GM21717 (cell line): ENCODE measurements at regions not wholly inside any gene's neighbourhood (a gene's known extent, or its start where the extent isn't known, plus 50 kb on each side); places are given as distances from the start of the nearest gene placed in this dataset.

ENCODE experiments used
- ATAC-seq: cut with Tn5 transposase; IDR thresholded peaks from one replicate; pipeline ENCODE4 v1.9.1; 2021; ENCODE audit warnings: mild to moderate bottlenecking, moderate library complexity; ENCODE audit not compliant: unreplicated experiment

DNA sequence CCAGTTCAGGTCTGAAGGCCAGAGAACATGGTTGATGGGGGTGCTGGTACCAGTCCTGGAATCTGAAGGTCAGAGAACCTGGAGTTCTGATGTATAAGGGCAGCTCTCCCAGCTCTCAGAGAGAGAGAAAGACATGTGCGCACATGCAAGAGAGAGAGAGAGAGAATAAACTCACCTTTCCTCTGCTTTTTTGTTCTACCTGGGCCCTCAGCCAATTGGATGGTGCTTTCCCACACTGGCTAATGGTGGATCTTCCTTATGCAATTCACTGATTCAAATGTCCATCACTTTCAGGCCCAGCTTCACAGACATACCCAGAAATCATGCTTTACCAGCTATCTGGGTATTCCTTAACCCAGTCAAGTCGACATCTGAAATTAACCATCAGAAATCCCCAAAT lies 377.7 kb upstream of the MEX3C start:
- ATAC-seq, result no peak

DNA sequence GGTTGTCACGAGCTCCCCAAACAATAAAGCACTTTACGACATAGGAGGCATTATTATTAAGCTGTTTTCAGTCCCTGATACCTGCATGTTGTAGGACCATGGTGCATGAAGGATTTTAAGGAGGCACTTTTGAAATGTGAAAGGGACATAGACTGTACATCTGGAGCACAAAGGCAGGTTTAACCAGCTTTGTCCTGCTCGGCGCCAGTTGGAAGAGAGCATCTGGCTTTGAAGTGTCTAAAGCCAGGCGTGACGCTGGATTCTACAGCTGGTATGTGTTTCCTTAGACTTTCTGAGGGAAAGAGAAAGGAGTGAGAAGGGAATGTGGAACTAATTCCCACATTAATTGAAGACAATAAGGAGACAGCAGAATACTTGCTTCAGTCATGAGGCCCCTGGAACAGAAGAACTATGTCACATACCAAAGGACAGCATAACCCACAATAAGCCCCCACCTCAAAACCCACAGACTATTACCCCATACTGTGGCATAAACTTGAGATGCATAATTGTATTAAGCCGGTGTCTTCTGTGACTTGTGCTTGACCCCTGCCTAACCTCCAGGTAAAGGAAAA lies 381.0 kb upstream of the MEX3C start:
- ATAC-seq, result no peak

DNA sequence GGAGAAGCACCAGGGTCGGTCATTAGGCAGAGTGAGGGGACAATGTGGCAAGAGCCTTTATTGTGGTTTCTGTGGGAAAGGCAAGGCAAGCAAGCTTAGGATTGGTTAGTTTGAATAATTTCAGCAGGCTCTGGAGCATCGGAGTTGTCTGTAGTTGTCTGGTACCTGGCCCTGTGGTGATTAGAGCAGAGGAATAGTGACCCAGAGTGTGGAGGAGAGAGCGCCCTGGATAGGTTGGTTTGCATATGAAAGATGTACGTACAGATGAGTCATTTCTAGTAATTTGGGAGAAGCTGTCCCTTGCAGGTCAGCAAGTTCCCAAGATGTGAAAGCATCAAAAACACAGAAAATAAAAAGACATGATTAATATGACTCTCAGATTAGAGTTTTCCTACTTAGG lies 383.1 kb upstream of the MEX3C start:
- ATAC-seq, result no peak

DNA sequence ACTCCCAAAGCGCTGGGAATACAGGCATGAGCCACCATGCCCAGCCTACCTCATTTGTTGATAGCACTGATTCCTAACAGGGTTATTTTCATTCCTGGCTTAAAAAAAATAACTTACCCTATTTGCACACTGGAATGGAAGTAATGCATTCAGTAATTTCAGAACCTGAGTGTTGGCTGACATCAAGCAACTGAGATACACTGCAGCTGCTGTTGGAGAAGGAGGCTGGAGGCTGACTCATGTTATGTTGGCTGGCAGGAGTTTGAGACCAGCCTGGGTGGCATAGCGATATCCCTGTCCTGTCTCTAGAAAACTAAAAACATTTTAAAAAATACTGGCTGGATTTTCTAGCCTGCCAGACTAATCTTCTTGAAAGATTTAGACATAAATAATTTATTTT lies 385.1 kb upstream of the MEX3C start:
- no peak for ATAC-seq

DNA sequence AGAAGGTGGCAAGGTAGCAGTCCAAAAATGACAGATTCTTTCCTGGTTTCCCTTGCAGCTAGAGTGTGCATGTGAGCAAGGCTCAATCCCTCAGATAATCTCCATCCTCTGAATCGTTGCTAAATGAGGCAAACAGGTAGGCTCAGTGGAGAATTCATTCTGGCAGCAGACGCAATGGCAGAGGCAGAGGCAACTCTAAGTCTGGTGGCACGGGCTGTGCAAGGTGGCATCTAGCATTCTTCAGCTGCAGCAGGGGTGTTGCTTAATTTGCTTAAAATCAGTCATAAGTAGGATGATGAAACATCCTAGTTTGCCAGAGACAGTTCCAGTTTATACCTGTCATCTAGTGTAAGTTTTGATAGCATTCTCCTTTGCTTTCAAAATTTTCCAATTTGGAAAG lies 391.1 kb upstream of the MEX3C start:
- ATAC-seq, result no peak

DNA sequence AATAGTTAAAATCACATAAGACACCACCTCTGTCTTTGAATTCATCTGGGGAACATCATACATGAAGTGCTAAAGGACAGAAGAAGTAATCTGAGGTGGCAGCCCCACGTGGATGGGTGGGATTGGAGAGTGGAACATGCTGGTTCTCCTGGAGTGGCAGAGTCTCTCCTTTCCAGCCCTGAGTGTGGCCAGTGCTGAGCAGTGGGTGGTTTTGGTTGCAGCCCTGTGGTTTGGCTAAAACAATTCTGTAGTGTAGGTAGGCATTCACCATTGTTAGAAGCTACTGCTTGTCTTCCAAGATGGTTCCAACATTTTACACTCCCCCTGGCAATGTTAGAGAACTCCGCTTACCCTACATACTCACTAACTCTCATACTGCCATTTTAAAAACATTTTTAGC lies 396.4 kb upstream of the MEX3C start:
- ATAC-seq, result no peak

DNA sequence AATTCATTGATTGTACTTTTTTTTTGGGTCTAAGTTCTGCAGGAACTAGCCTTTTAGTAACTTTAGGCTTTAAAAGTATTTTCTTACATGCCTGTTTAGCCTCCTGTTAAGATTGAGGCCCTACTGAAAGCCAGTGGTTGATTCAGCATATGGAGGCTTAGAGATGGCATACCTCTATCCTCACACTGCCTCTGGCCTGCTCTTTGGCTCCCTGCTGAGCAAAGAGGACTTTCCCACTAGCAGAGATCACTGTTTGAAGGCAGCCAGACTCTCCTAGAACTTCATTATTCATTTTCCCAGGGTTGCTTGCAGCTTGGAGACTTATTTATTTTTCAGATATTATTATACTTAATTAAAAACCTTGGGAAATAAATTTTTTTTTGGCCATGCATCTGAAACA lies 405.6 kb upstream of the MEX3C start:
- no peak for ATAC-seq

DNA sequence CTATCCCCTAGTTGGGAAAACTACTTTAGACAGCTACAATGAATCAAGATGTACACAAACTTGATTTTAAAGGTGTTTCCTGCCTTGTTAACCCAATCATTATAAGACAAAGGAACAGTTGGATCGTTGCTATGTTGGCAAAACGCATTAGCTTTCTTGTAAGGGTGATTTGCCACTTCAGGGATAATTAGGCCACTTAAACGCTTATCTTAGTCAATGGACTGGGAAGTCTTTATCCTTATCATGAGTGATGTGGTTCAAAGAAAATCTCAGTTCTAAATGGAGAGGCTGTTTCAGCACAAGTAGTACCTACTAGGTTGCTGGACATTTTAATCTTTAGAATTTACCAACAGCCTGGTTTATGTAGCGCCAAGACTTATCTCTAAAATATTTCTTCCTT lies 406.1 kb upstream of the MEX3C start:
- ATAC-seq, result no peak

DNA sequence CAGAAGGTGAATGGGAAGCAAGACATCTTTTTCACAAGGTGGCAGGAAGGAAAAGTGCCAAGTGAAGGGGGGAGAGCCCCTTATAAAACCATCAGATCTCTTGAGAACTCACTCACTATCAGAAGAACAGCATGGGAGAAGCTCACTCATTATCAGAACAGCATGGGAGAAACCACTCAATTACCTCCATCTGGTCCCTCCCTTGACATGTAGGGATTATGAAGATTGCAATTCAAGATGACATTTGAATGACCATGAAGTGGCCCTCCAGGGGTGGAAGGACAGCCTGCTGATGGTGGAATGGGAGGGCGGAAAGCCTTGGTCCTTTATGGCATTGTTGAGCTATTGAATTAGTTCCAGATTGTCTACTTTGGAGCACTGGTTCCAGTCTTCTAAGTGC lies 413.0 kb upstream of the MEX3C start:
- no peak for ATAC-seq

DNA sequence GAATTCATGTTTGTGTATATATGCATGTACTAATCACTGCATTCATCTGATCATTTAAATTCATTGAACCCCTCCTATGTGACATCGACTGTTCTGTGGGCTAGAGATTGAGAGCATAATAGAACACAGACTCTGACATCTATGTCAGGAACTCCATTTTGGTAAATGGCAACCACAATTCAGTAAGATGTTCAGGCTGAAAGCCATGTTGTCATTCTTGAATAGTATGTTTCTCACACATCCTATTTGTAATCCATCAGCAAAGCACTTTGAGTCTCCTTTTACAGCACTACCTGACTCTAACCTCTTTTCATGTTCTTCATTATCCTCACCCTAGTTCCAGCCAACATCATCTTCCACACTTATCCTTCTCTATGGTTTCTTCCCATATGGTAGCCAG lies 413.8 kb upstream of the MEX3C start:
- ATAC-seq, result no peak

DNA sequence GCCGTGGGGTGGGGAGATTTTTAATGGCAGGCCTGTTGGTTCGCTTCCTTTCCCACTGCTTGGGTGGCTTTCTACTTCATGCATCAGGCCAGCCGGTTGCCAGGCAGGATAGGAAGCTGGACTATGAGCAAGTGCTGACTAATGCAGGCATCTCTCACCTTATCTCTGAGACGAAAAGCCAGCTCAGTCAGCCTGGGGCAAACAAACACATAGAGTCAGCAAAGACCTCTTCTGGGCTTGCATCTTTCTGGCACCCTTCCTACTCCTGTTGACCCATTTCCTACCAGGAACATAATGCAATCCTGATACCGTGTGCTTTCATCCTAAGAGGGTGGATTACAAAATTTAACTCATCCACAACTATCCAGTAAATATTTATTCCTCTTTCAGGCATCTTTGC lies 416.6 kb upstream of the MEX3C start:
- ATAC-seq, result no peak

DNA sequence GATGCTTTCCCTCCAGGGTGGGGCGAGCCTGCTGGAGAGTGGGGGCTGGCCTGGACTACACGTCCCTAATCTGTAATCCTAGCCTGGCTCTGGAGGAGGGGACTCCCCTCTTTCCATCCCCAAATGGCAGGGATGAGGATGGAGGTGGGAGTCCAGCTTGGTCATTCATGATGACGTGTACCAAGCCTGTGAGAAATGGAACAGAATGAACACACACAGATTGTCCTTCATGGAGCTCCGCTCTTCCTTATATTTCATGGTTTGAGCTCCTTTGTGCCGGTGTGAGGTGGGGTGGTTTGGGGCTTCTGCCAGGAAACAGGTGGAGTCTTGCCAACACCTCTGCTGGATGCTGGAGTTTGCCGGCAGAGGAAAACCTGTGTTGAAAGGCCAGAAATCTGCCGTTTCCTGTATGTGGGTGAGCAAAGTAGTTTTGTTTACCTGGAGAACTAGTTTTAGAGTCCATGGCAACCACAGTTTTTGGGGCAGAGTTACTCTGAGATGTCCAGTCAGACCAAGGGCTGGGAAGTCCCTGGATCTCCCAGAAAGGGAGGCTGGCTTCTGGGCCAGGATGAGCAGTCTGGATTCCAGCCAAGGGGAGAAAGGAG lies 417.6 kb upstream of the MEX3C start:
- ATAC-seq, result no peak

DNA sequence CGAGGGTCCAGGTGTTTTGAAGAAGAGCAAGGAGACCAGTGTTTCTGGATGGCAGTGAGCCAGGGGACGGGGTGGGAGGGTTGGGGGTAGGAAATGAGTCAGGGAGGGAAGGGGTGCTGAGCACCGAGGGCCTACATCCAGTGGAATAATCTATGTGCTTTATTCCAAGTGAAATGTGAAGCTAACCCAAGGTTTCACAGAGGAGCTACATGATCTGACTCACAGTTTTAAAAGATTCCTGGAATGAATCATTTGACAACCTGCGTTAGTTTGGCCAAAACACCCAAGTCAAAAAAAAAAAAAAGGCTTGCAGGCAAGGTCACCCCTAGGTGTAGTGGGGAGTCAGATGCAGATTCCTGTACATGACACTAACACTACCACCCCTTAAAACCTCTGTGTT lies 419.7 kb upstream of the MEX3C start:
- no peak for ATAC-seq

DNA sequence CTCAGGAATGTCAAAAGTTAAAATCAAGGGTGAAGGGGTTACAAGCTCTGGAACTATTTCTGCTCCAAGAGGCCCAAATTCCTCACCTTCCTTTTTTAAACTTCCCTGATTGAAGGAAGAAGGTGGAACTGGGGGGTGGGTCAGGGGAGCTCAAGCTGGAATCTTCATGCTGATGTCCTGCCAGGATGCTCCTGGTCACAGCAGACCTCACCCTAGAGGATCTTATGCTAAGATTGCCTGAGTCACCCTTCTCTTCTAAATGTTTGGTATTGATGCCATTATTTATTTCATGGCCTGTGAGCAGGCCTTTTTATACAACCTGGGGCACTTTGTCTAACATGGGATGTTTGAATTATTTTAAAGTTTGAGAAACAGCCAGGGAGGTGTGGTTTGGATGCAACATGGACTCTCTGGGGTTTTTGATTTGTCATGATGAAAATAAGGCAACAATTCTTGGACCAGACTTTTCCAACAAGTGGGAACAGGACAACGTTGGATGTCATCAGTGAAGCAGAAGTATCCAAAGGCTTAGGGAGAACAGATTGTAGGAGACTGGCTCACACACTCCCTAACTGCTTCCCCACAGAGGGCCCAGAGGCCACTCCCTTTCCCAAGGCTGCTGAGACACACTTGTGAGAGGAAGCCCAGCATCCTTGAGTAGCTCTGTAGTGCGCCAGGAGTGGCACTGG lies 420.2 kb upstream of the MEX3C start:
- no peak for ATAC-seq

DNA sequence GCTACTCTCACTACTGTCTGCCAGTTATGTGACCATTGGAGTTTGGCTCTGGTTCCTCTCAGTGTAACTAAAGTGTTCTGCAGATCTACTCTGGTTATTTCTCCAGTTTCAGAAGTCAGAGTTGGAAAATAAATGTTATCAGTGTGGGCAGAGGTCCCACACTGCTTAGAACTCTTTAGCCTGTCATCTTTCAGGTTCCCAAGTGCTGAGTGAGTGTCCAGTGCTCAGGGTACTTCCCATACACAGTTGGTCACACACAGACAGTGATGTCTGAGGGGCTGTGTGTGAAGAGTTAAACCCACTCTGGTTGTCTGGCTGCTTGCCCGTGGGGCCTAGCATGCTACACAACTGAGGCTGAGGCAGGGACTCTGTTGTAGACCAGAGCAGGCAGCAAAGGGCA lies 421.8 kb upstream of the MEX3C start:
- no peak for ATAC-seq

DNA sequence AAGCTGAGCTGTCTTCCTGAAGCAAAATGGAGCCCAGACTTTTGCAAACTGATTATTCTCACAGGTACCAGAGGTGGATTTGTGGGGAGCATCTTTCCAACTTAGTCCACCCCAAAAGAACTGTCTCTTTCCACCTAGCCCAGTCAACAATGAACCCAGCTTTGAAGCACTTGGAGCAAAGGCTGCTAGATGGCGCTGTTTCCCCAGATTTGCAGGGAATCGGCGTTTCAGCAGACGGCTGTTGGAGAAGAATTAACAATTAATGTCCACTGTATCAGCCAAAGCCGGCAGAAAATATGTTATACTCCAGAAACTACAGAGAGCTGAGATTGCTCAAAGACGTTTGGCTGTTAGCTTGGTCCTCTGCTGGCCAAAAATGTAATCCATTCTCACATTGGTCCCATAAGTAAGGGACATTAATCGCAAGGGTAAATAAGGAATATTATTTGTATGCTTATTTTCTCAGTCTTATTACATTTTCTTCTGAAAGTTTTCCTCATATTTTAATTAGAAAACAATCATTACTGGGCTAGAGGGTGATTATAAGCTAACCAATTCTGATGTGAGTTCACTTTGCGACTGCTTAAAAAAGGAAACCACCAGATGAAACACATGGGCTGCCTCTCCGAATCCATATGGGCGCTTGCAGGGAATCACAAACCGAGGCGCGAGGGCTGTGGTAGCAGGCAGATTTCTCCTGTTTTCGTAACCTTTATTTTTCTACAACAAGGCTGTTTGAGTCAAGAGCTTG lies 423.8 kb upstream of the MEX3C start:
- ATAC-seq, result no peak

DNA sequence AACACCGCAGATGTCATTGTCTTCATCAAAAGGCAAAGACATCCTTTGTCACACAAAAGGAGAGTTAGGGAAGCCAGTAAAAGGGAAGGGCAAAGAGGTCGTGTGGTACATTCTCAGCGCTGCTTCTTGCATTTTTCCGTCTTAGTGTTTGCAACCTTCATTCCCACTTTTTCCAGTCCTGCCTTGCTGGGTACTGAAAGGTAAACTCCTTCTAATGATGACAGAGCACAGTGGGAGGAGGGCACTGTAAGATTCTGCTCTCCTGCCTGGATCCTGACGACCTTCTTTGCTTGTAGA lies 424.3 kb upstream of the MEX3C start:
- ATAC-seq, result no peak

DNA sequence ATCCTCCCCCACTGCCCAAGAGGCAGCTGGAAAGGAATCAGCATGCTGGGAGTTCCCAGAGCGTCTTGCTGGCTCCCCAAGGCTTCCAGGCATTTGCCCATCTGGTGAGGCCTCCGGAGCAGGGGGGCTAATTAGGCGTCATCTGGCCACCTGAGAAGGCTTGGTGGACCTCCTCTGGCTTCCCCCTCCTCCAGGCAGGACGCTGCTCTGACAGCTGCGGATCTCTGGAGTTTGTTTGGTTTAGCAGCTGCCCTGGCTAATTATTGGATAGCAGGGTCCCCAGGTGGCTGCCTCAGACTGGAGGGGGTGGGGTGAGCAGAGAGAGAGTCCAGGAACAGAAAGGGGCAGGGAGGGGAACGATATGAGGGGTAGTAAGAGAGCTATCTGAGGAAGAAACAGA lies 425.2 kb upstream of the MEX3C start:
- no peak for ATAC-seq

DNA sequence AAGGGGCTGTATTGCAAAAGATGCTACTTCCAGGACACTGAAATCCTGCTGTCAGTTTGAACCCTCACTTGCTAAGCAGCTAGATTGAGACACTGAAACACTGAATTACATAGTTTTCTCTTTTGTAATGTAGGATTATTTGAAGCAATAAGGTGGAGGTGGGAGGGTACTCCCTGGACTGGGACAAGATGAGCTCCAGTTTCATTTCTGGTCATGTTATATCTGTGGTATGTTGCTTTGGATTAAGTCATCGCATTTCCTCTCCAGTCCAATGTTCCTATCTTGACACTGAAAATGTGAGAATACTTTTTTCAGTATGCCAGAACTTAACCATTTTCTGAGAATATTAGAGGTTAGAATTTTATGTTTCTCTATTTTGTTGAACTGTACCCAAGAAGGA lies 426.2 kb upstream of the MEX3C start:
- ATAC-seq, result no peak

DNA sequence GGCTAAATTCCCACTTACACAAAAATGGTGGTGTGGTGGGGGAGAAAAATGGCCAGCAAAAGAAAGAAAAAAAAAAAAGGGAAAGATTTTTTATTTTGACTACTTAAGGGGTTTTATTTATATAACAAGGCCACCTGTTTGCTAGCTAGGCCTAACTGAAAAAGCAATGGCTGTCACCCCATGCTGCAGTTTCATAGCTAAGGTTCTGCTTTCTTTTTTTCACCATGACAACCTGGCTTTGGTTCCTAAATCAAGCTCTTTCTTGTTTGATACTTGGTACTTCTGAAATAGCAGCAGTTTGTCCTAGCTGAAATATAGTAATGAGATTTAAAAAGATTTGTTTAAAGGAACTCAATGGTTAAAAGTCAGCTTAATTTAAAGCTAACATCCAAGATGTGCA lies 433.2 kb upstream of the MEX3C start:
- ATAC-seq, result no peak

DNA sequence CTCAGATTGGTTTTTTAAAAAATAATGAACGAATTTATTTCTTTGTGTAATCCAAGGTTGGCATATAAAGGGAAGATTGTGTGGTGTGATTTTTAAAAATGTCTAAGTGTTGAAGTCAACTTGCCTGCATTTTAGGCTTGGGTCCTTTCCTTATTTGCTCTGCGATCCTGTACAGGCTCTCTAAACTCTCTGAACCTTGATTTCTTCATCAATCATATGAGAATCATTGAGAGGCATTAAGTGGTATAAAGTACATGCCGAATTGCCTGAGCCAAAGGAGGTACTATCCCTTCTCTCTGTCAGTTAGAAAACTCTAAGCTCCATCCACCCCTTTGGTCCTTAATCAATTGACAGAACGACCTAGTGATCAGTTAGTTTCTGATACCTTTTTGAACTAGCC lies 440.4 kb upstream of the MEX3C start:
- no peak for ATAC-seq

DNA sequence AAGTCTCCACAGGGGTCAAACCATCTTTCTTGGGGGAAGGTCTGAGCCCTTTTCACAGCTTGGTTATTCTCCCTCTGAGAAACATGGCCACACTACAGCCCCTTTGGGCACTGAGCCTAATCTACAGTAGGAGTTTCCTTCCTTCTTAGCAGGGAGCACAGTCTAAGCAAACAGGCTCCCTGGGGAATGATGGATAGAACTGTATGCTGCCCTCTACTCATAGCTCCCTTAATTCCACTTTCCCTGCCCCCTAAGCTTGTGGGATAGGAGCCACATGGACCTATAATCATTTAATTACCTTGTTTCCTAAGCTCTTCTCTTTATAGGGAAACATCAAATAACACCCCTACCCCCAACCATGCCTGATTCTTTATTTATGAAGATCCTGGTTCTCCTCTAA lies 442.1 kb upstream of the MEX3C start:
- no peak for ATAC-seq
